ENCODE measurements at regions not wholly inside any gene's neighbourhood (a gene's known extent, or its start where the extent isn't known, plus 50 kb on each side); places are given as distances from the start of the nearest gene placed in this dataset.
"Not testable (repeated sequence)": the region's sequence is repeated elsewhere in the genome, so short reads cannot be mapped to it uniquely, and the experiment has no call there.

GRCh38 chr9:91021656-91022055 is 220.0 kb downstream of the SYK start:
- DNase-seq (ENCODE audit: low read depth, low spot score) = not testable (repeated sequence)

- no peak for DNase-seq (ENCODE audit: low read depth, low spot score)
Measured at GRCh38 chr9:91023741-91024140, 222.1 kb downstream of the SYK start.

GRCh38 chr9:91024841-91025240 is 223.2 kb downstream of the SYK start:
- DNase-seq (ENCODE audit: low read depth, low spot score) = no peak

DNA sequence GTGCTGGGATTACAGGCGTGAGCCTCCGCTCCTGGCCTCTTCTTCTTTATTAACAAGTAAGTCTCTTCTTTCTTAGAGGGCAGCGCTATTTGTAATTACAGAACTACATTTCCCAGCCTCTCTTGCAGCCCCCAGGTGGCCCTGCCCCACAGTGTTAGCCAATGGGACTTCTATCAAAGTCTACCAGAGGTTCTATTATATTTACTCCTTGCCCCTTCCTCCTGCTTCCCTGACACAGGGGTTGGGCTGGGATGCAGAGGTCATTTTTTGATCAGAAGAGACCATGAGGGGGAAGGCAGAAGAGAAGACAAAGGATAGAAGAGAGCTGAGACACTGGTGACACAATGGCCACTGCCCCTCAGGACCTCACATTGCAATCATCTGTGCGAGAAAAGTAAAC is 224.2 kb downstream of the SYK start:
- no peak for DNase-seq (ENCODE audit: low read depth, low spot score)

GRCh38 chr9:91026266-91026665 is 224.6 kb downstream of the SYK start:
- no peak for DNase-seq (ENCODE audit: low read depth, low spot score)

DNA sequence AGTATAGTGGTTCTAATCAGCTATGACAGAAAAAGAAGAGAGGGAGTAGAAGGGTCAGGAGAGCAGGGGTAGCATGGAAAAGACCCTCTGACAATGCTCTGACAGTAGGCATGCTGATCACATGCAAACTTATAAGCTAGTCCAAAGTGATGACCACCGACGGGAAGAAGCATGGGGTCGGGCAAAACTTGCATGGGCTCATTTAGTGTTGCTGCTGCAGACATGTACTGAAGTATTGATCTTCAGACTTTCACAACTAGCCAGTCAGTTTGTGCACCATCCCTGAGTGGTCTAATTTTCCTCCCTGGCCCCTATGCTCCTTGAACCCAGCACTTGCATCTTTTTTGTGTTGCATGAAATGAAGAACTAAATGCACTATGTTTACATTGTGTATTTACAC is 225.4 kb downstream of the SYK start:
- DNase-seq (ENCODE audit: low read depth, low spot score) = no peak

DNA sequence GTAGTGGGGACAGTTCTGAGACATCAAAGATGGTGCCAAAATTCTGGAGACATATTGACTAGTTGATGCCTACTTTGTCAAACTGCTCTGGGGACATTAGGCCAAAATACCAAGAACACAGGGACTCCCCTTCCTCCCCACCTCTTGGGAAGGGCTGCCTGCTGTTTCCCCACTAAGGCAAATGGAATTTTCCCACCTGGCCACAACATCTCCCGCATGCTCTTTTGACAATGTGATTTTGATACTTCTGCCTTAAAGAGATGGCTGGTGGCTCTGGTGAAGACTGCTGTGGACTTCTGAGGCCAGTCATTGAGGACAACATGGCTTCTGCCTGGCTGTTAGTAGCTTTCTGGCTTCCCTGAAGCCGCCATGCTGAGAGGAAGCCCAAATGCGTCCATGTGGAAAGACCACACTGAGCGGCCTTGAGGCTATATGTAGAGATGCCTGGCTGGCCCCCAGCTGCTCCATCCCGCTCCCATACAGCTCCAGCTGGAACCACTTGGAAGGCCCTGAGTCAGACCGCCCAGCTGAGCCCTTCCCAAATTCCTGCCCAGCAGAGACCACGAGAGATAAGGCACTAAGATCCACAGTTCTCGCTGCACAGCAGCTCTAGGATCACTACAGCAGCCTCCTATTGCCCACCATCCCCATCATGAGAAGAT is 226.7 kb downstream of the SYK start:
- DNase-seq (ENCODE audit: low read depth, low spot score) = no peak

DNA sequence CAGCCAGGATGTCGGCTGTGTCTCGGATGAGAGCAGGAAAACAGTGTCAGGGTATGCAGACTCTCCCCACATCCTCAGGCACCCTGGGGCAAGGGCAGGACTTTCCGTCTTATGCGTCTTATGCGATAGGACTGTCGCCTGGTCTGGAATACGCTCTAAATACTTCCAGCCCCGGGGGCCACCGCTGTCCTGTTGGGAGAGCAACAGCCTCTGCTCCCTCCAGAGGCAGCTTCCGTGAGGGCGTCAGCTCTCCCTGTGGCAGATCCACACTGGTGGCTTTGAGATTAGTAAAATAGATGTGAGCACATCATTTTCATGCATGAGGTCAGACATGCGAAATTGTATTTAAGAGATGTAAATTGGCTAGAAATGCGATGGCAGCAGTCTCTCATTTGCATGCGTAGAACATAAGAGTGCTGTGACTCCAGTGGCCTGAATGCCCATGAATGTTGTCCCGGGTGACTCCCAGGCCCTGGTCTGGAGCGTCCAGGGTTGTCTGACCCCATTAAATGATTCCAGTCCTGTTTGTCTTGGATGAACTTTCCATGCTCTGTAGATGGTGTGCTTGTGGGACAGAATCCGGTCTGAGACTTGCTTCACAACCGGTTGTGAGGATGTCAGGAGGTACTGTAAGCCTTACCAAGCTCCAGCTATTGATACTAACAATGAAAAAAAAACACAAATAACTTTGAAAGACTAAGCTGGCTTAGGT is 228.2 kb downstream of the SYK start:
- no peak for DNase-seq (ENCODE audit: low read depth, low spot score)

GRCh38 chr9:91032121-91032531 is 230.5 kb downstream of the SYK start:
- no peak for DNase-seq (ENCODE audit: low read depth, low spot score)

DNA sequence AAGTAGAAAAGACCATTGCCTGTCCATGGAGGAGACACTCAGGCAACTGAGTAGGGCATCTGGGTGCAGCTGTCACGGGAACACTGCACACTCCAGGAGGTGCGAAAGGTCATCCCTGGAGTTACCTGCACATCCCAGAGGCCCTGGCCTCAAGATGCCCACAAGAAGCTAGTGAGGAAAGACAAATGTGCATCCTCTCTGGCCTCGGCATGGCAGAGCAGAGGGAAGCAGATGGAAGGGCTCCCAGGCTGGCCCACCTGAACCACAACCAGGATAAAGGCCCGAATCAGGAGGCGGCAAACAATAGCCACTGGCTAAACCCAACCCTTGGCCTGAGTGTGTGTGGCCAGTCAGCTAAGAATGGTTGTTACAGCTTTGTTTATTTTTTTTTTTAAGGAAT is 231.7 kb downstream of the SYK start:
- DNase-seq (ENCODE audit: low read depth, low spot score) = no peak

GRCh38 chr9:91033797-91034196 is 232.2 kb downstream of the SYK start:
- no peak for DNase-seq (ENCODE audit: low read depth, low spot score)

- DNase-seq (ENCODE audit: low read depth, low spot score) = no peak
Measured at GRCh38 chr9:91034521-91034920, 232.9 kb downstream of the SYK start.

DNA sequence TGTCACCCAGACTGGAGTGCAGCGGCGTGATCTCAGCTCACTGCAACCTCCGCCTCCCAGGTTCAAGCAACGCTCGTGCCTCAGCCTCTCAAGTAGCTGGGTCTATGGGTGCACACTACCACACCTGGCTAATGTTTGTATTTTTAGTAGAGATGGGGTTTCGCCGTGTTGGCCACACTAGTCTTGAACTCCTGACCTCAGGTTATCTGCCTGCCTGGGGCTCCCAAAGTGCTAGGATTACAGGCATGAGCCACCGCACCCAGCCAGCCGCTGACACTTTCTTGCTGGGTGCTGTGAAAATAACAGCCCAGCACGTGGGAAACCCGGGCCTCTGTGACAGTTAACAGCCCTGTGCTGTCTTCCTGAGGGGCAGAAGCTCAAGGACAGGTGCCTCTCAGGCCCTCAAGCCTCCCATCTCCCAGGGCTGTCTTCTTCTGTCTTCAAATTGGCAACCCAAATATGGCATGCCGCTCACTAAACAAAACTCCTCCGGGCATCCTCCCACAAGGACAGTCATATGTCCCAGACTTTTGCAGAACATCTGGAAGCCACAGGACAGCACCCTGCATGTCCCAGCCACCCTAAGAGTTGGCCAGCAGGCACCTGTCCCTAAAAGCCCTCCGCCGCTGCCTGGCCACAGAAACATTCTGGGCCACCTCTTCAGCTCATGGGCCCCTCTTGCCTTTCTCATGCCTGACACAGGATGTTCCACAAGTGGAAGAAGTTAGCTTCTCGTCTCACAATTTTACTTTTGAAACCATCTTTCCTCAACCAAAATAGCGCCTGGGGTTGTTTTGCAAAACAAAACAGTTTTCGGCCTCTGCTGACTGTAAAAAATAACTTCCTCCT is 233.6 kb downstream of the SYK start:
- DNase-seq (ENCODE audit: low read depth, low spot score) = no peak

- DNase-seq (ENCODE audit: low read depth, low spot score) = no peak
Measured at GRCh38 chr9:91035825-91036208, 234.2 kb downstream of the SYK start.

DNA sequence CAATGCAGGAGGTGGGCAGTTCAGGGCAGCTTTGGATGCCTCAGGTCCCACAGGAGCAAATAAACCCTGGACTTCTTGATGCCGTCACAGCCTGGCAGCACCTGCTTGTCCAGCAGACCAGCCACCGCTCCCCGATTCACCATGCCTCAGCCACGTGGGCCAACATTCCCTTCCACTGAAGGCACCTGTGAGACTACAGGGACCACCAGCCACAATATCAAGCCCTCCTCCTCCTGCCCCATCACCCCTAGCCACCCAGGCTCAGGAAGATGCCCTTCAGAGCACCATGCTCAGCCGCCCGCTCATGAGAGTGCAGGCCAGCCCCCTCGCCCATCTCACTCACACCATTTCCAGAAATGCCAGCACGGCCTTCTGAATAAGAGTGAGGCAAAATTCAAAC is 234.7 kb downstream of the SYK start:
- no peak for DNase-seq (ENCODE audit: low read depth, low spot score)

- peak; percentile 86 for DNase-seq (ENCODE audit: low read depth, low spot score)
Measured at GRCh38 chr9:91036826-91037510, 235.3 kb downstream of the SYK start.

DNA sequence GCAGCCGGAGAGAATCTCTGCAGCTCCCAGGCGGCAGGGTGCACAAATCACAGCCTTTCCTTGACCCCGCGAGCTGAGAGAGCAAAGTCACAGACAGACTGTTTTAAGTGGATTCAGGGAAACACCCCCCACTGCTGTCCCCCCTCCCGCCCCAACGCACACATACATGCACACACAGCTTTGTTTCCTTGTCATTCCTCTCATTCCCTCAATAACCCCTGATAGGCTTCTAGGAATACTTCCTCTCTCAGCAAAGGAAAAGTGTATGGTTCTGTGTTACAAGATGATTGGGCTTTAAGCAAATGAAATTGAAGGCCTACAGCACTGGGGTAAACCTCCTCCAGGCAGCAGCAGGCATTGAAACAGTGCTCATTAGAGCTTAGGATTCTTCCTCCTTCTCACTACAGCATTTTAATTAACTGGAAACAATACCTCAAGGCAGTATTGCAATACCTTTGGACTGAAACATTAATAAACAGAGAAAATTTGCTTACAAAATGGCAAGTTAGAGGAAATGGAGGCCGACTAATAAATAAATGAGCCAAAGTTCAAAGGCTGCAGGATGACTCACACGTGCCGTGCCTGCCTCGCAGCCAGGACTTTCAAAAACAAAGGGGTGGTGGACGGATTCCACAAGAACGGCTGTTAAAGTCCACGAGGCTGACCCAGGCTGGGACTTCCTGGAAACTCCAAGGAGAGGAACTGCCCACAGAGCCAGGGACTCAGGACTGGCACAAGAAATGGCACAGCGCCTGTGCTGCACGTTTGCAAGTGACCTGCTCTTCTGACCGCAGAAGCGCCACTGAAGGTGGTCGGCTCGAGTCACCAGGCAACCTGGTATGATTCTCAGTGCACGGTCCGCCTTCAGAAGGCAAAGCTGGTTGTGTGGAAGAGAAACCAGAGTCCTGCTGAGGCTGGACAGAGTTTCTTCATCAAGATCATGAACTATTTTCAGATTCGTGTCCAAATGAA is 236.2 kb downstream of the SYK start:
- DNase-seq (ENCODE audit: low read depth, low spot score) = peak; percentile 75

DNA sequence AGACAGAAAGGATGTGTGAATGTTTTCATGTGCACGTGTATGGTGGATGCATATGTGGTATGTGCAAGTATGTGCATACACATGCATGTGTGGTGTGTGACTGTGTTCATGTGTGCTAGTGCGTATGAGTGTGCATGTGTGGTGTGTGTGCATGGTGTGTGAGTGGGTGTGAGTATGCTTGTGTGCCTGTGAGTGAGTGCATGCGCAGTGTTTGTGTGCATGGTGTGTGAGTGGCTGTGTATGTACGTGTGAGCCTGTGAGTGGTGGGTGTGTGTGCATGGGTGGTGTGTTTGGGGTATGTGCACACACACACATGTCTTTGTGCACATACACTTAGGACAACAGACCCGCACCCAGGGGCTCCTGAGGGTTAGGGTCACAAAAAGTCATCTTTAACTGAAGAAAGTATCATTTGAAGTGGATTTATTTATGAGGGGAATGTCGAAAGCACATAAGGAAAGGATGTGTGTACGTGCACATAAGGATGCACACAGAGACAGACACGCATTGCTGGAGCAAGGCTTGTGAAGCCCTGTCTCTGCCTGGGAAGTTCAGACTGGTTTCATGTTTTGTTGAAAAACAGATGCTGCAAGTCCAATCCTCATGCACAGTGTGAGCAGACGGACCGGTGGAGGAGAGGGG is 237.0 kb downstream of the SYK start:
- no peak for DNase-seq (ENCODE audit: low read depth, low spot score)

DNA sequence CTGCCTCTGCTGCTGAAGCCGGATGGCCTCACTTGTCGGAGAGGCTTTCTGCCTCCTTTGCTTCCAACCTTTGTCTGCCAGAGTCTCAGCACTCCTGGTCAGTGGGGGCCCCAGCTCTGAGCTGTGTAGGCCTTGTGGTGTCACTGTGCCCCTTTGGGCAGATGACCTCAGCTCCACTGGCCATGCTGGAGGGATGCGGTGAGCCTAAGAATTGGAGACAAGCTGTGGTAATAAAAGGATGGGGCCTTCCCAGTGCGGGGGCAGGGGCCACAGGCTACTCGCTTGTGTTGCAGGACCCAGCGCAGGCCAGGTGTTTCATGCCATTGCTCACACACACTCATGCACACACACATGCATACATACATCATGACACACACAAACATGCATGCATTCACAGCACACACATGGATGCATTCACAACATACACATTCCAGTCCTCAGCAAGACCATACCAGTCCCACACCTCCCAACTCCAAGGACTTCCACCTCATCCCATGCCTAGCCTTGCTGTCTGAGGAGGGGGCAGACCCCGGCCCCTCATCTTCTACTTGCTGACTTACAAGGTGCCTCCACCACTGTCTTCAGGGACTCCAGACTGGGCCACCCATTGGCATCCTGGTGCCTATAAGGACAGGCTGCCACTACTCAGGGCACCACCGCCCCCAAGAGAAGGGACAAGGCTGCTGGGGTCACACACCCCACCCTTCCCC is 237.7 kb downstream of the SYK start:
- no peak for DNase-seq (ENCODE audit: low read depth, low spot score)

GRCh38 chr9:91039835-91040140 is 238.2 kb downstream of the SYK start:
- no peak for DNase-seq (ENCODE audit: low read depth, low spot score)

Measured in astrocyte of the hippocampus (primary cell).